HG03565 (cell line): ENCODE measurements at regions not wholly inside any gene's neighbourhood (a gene's known extent, or its start where the extent isn't known, plus 50 kb on each side); places are given as distances from the start of the nearest gene placed in this dataset.
"Not testable (repeated sequence)": the region's sequence is repeated elsewhere in the genome, so short reads cannot be mapped to it uniquely, and the experiment has no call there.

Source experiments
- ATAC-seq: cut with Tn5 transposase; IDR thresholded peaks from one replicate; pipeline ENCODE4 v1.9.1; 2021; ENCODE audit warnings: mild to moderate bottlenecking, moderate library complexity; ENCODE audit not compliant: unreplicated experiment

DNA sequence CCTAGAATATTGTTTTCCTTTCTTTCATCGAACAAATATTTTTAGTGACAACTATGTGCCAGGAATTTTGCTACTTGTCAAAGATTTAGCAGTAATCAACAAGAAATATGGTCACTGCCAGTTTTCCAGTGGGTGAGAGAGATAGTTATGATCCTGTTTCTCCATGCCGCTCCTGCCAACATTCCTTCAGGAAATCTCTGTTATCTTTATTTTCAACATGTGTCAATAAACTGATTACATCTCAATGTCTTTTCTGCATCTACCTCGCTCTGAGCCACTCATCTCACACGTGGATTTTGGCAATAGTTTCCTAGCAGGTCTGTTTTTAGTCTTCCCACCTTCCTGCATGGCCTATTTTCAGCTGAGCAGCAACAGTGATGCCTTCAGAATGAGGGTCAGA lies 650.0 kb upstream of the STXBP6 start:
- ATAC-seq = no peak

DNA sequence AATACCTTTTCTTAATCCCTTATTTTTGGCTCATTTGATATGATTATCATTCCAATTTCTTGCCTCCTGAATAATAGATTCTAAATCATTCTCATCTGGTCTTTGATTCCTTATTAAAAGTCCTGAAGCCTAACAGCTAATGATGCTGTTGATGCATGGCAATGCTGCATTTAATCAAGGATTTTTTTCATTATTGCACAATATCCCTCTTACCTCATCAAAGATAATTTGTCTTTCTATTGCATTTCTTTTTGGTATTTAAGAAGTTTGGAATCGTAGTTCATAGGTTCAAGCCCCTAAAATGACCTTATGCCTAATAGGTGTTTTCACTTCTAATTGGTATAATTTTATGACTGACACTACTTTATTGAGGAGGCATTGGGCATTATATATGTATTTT lies 648.2 kb upstream of the STXBP6 start:
- ATAC-seq = no peak

DNA sequence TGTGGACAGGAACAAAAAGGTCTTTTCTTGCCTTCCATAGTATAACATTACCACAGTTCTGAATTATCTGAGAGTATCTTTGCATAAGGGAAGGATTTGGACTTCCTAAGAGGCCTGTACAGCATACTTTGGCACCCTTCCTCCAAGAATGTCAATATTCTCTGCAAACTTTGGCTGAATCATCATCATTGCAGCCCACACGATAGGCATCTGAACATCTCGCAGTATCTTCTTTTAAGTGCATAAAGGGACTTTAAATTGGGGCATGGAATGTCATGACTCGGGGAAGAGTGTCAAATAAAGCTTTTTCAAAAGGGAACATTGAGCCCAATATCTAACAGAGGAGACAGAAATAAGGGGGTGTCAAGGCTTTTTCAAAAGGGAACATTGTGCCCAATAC lies 646.2 kb upstream of the STXBP6 start:
- ATAC-seq = no peak

DNA sequence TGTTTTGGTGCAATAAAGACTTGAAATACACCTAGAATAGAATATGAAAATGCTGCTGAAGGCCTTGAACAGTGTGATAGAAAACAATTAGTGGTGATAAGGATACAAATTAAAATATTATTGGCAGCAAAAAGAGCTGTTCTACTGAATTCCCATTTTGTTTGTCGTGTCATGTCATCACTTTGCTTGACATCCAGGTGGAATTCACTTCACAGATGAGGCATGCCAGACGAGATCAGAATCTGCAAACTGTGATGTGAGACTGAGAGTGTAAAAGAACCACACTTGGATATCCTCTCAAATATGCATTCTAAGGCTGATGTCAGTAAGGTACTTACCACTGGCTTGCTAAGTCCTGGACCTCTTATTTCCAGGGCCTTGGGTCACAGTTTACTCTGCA lies 635.1 kb upstream of the STXBP6 start:
- ATAC-seq = no peak

- no peak for ATAC-seq
Measured at GRCh38 chr14:25680934-25681333, 631.0 kb upstream of the STXBP6 start.

DNA sequence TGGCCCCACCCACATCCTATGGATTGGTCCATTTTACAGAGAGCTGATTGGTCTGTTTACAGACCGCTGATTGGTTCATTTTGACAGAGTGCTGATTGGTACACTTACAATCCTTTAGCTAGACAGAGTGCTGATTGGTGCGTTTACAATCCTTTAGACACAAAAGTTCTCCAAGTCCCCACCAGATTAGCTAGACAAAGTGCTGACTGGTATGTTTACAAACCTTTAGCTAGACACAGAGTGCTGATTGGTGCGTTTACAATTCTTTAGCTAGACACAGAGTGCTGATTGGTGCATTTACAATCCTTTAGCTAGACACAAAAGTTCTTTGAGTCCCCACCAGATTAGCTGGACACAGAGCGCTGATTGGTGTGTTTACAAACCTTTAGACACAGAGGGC lies 630.6 kb upstream of the STXBP6 start:
- ATAC-seq = not testable (repeated sequence)

- no peak for ATAC-seq
Measured at GRCh38 chr14:25677111-25677510, 627.2 kb upstream of the STXBP6 start.

DNA sequence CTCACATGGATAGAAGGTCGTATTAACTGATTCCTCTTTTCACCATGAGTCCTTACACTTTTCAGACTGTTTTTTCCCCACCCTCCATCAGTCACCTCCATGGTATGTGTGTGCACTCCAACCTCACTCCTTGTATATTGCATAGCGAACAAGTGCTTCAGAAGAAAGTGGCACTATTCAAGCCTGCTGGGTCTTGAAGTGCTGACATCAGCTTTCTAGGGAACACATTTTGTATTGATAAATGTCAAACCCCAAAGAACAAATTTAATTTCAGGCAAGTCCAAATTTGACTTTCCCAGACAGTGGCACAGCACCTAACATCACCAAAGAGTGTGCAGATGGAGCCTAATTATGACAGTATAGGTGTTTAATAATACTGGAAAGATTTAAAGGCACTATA lies 617.4 kb upstream of the STXBP6 start:
- ATAC-seq = no peak

DNA sequence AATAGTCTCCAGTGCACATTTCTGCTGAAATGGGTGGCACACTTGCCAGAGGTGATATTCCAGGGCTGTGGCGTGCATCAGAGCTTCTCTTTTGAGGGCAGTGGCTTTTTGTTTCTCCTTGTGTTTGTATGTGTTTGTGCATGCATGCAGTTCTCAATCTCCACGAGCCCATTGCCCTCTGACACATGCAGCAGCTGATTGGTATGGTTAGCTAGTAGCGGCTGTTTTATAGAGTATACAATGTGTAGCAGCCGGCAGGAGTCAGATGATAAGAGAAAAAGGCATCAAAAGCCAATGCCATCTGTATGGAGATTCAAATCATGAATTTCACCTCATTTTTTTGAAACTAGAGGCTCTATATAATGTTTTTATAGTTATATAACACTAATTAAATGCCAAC lies 616.9 kb upstream of the STXBP6 start:
- no peak for ATAC-seq

GRCh38 chr14:25658988-25659387 lies 609.0 kb upstream of the STXBP6 start:
- no peak for ATAC-seq

- ATAC-seq = no peak
Measured at GRCh38 chr14:25630447-25630846, 580.5 kb upstream of the STXBP6 start.

GRCh38 chr14:25628978-25629377 lies 579.0 kb upstream of the STXBP6 start:
- ATAC-seq = no peak

GRCh38 chr14:25628390-25628789 lies 578.4 kb upstream of the STXBP6 start:
- ATAC-seq = no peak

- ATAC-seq = no peak
Measured at GRCh38 chr14:25626986-25627385, 577.0 kb upstream of the STXBP6 start.

DNA sequence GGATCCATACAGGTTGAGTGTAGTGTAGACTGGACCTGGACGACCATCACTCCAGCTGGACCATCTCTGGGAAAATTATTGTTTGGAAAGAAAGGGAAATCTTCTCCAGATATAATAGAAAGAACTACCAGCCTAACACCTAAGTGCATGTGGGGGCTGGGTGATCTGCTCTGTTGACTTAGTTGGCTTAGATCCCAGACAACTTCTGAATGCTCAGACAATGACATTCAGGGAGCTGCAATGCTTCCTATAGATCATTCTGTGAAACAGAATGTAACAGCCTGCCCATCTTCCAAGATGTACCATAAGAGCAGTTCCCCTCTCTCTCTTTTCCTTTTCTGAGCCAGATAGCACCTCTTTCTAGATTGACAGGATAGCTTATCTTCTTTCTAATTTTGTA lies 572.8 kb upstream of the STXBP6 start:
- ATAC-seq = no peak

- ATAC-seq = no peak
Measured at GRCh38 chr14:25620515-25620914, 570.6 kb upstream of the STXBP6 start.

- no peak for ATAC-seq
Measured at GRCh38 chr14:25615174-25615573, 565.2 kb upstream of the STXBP6 start.

GRCh38 chr14:25607192-25607591 lies 557.2 kb upstream of the STXBP6 start:
- ATAC-seq = no peak

- ATAC-seq = no peak
Measured at GRCh38 chr14:25602106-25602505, 552.2 kb upstream of the STXBP6 start.

GRCh38 chr14:25588751-25589150 lies 538.8 kb upstream of the STXBP6 start:
- no peak for ATAC-seq

DNA sequence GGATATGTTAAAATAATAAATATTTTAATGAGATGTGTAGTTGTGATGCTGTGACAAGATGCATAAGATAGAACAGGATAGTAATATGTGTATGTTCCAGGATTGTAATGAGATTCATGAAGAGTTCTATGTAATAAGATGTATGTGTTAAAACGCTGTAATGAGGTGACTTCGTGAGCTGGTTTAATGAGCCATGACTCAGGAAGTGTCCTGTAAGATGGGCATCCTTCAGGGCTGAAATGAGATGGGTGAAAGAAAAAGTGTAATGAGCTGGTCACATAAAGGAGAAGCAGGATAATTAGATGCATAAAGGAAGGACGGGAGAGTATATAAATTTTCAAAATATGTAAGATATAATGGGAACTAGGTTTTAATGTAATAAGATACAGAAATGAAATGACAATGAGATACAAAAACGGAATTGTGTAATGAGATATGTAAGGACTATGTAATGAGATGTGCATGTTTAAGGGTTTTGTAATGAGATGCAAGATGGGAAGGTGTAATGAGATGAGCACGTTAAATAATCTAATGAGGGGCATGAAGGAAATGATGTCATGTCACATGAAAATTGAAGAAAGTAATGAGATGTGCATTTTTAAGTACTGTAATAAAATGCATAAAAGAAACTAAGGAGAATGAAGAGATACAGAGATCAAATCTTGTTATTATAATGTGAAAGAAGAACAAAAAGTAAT lies 524.8 kb upstream of the STXBP6 start:
- ATAC-seq = no peak

- no peak for ATAC-seq
Measured at GRCh38 chr14:25570483-25570882, 520.5 kb upstream of the STXBP6 start.

- no peak for ATAC-seq
Measured at GRCh38 chr14:25557466-25557865, 507.5 kb upstream of the STXBP6 start.
